ENCODE measurements at regions not wholly inside any gene's neighbourhood (a gene's known extent, or its start where the extent isn't known, plus 50 kb on each side); places are given as distances from the start of the nearest gene placed in this dataset.

- TF ChIP-seq CTCF (conservative IDR thresholded peaks at IDR 0.05), result no peak
- H3K27ac ChIP-seq, result no peak overlapping the region
Measured at GRCh38 chrX:114372937-114373336, 210.9 kb upstream of the HTR2C start.

- no peak for TF ChIP-seq CTCF (conservative IDR thresholded peaks at IDR 0.05)
- no peak overlapping the region for H3K27ac ChIP-seq
Measured at GRCh38 chrX:114390251-114390796, 193.6 kb upstream of the HTR2C start.
